HepG2 (cell line): ENCODE measurements at regions not wholly inside any gene's neighbourhood (a gene's known extent, or its start where the extent isn't known, plus 50 kb on each side); places are given as distances from the start of the nearest gene placed in this dataset.

Experiments
- ATAC-seq: fragments of 200-7000 bp; cut with Tn5 transposase; 3 replicates; pipeline ENCODE4 v1.9.1; 2020; ENCODE audit warnings: mild to moderate bottlenecking, moderate library complexity
- BruUV-seq: library from RNA; stranded (reverse); fragments of 400-500 nt; replicated peaks from 2 replicates; lab custom pipeline; 2021; lab: Mats Ljungman, UMichigan
- CTCF ChIA-PET: fragments of 300-600 bp; formaldehyde crosslinking; extraction: SDS; loops from one replicate; lab custom pipeline; 2021; ENCODE audit warnings: low total read pairs, inconsistent platforms, low intra/inter-chr PET ratio; lab: Yijun Ruan, JAX
- POLR2A ChIA-PET: fragments of 350-600 bp; sonication (Branson Sonifier 250); formaldehyde crosslinking; loops from one replicate; lab custom pipeline; 2020; ENCODE audit warnings: antibody characterized with exemption, inconsistent platforms; lab: Yijun Ruan, JAX
- DNase-seq: peaks from one replicate; pipeline ENCODE4 v3.0.0-alpha.2; 2015; ENCODE audit warnings: low spot score
- FAIRE-seq: peaks from 3 replicates; lab custom pipeline; 2011; peaks lifted over from hg19 to GRCh38; lab: Jason Lieb, UNC
- H2AFZ ChIP-seq: one replicate; pipeline ENCODE4 v1.6.1; 2011; ENCODE audit warnings: low read length, inconsistent platforms
- H3K27ac ChIP-seq: fragments of 300-600 bp; 3 replicates; pipeline ENCODE4 v1.8.0; 2011; ENCODE audit warnings: mixed run types, mild to moderate bottlenecking, mixed read lengths, low read length, inconsistent platforms; ENCODE audit not compliant: insufficient read depth; ENCODE audit errors: extremely low read length
- H3K27me3 ChIP-seq, 2 experiments: fragments of 200-600 bp in 1 of 2; 2 replicates in 1 of 2; 3 replicates in 1 of 2; pipeline versions ENCODE4 v1.6.0 to v1.8.0; 2011; ENCODE audit warnings: low read length in 2 of 2, mild to moderate bottlenecking in 2 of 2, moderate library complexity in 2 of 2, inconsistent platforms in 1 of 2; ENCODE audit not compliant: insufficient read depth in 2 of 2, control insufficient read depth in 1 of 2
- H3K36me3 ChIP-seq, 2 experiments: fragments of 200-600 bp in 1 of 2; replicated peaks in 1 of 2; 2 replicates in 1 of 2; 3 replicates in 1 of 2; pipeline versions ENCODE4 v1.5.1 to v1.8.0; 2011; ENCODE audit warnings: low read length in 2 of 2, inconsistent platforms in 1 of 2; ENCODE audit not compliant: insufficient read depth in 2 of 2, control insufficient read depth in 1 of 2
- H3K4me1 ChIP-seq: 2 replicates; pipeline ENCODE4 v1.5.1; 2012; ENCODE audit warnings: low read length, inconsistent platforms; ENCODE audit not compliant: insufficient read depth
- H3K4me2 ChIP-seq: 2 replicates; pipeline ENCODE4 v1.6.0; 2011; ENCODE audit warnings: low read depth, low read length, inconsistent platforms
- H3K4me3 ChIP-seq, 3 experiments: fragments of 200-600 bp in 1 of 3; sonication (generic), shearing (Covaris generic) in 1 of 3; replicated peaks in 1 of 3; 2 replicates each; pipeline ENCODE4 v1.5.1; 2011 to 2016; ENCODE audit warnings: low read length in 3 of 3, inconsistent platforms in 2 of 3, low read depth in 2 of 3, mild to moderate bottlenecking in 2 of 3, control low read depth in 1 of 3, mixed read lengths in 1 of 3; ENCODE audit not compliant: insufficient read depth in 1 of 3
- H3K79me2 ChIP-seq: one replicate; pipeline ENCODE4 v1.6.1; 2011; ENCODE audit warnings: low read length, inconsistent platforms; ENCODE audit not compliant: insufficient read depth
- H3K9ac ChIP-seq: 2 replicates; pipeline ENCODE4 v1.6.0; 2011; ENCODE audit warnings: mild to moderate bottlenecking, low read depth, low read length, inconsistent platforms; ENCODE audit not compliant: insufficient read depth
- H3K9me3 ChIP-seq: 2 replicates; pipeline ENCODE4 v1.5.1; 2012; ENCODE audit warnings: mild to moderate bottlenecking, low read length
- H4K20me1 ChIP-seq: 2 replicates; pipeline ENCODE4 v1.6.0; 2011; ENCODE audit warnings: inconsistent platforms, mild to moderate bottlenecking, low read length, moderate library complexity; ENCODE audit not compliant: insufficient read depth
- ELF4 ChIP-seq: sonication (generic); formaldehyde crosslinking; IDR thresholded peaks from 2 replicates; pipeline ENCODE4 v1.5.0; 2020; ENCODE audit warnings: missing genetic modification reagents, mild to moderate bottlenecking, moderate library complexity, borderline replicate concordance
- HHEX ChIP-seq: IDR thresholded peaks from 2 replicates; pipeline ENCODE4 v1.6.1; 2016; ENCODE audit warnings: control low read depth
- IKZF1 ChIP-seq: fragments of 450-650 bp; IDR thresholded peaks from 2 replicates; pipeline ENCODE4 v1.7.1; 2016
- KLF12 ChIP-seq: sonication (generic); formaldehyde crosslinking; IDR thresholded peaks from 2 replicates; pipeline ENCODE4 v1.4.0; 2020; ENCODE audit warnings: missing genetic modification reagents, borderline replicate concordance
- MYC ChIP-seq: sonication (generic); formaldehyde crosslinking; IDR thresholded peaks from 2 replicates; pipeline ENCODE4 v1.9.0; 2021; ENCODE audit warnings: missing genetic modification reagents, borderline replicate concordance
- NFATC3 ChIP-seq: sonication (generic); formaldehyde crosslinking; IDR thresholded peaks from 2 replicates; pipeline ENCODE4 v1.5.1; 2020; ENCODE audit warnings: mild to moderate bottlenecking, missing genetic modification reagents
- PCBP2 ChIP-seq: fragments of 200-400 bp; formaldehyde crosslinking; optimal IDR thresholded peaks from 2 replicates; pipeline ENCODE3; 2018; ENCODE audit warnings: low read length, low read depth; ENCODE audit not compliant: poor library complexity, severe bottlenecking
- RBAK ChIP-seq: sonication (generic); formaldehyde crosslinking; IDR thresholded peaks from 2 replicates; pipeline ENCODE4 v1.5.1; 2020; ENCODE audit warnings: mild to moderate bottlenecking, missing genetic modification reagents
- REL ChIP-seq: sonication (generic); formaldehyde crosslinking; conservative IDR thresholded peaks from 2 replicates; pipeline ENCODE4 v1.8.0; 2022; ENCODE audit warnings: mild to moderate bottlenecking, missing genetic modification reagents, moderate library complexity
- RFXAP ChIP-seq: sonication (generic); formaldehyde crosslinking; IDR thresholded peaks from 2 replicates; pipeline ENCODE4 v1.4.0; 2020; ENCODE audit warnings: missing genetic modification reagents, borderline replicate concordance
- TBX3 ChIP-seq: fragments of 450-650 bp; IDR thresholded peaks from 2 replicates; pipeline ENCODE4 v1.6.1; 2017; ENCODE audit warnings: antibody characterized with exemption, mild to moderate bottlenecking, inconsistent platforms, borderline replicate concordance
- ZNF607 ChIP-seq: sonication (generic); formaldehyde crosslinking; IDR thresholded peaks from 2 replicates; pipeline ENCODE4 v1.5.1; 2020; ENCODE audit warnings: missing genetic modification reagents, mild to moderate bottlenecking, borderline replicate concordance
- ZSCAN20 ChIP-seq: sonication (generic); formaldehyde crosslinking; IDR thresholded peaks from 2 replicates; pipeline ENCODE4 v1.4.0; 2020; ENCODE audit warnings: missing genetic modification reagents, mild to moderate bottlenecking, borderline replicate concordance
- ZSCAN30 ChIP-seq: sonication (generic); formaldehyde crosslinking; IDR thresholded peaks from 2 replicates; pipeline ENCODE4 v1.5.0; 2020; ENCODE audit warnings: mild to moderate bottlenecking, missing genetic modification reagents
- WGBS: methylation state at CpG from one replicate; pipeline ENCODE4 v1.1.6; 2017; ENCODE audit warnings: low lambda C conversion rate; 5-methylcytosine and 5-hydroxymethylcytosine counted together
- in situ Hi-C: cut with HindIII; loops from 2 replicates; pipeline ENCODE4 v1.10.0; 2017; ENCODE audit warnings: low pct_unique_long_range_greater_than_20kb; ENCODE audit not compliant: extremely low pct_ligation_motif_present
- intact Hi-C: fragments of 100-400 bp; cut with micrococcal nuclease; formaldehyde crosslinking; loops from one replicate; pipeline ENCODE4 v1.10.0; 2022; ENCODE audit not compliant: unreplicated experiment
- TF ChIP-seq, protein P1 (sequence below): sonication (generic); formaldehyde crosslinking; IDR thresholded peaks from 2 replicates; pipeline ENCODE4 v1.5.1; 2020; ENCODE audit warnings: missing genetic modification reagents, mild to moderate bottlenecking, borderline replicate concordance
- TF ChIP-seq, protein P2 (sequence below): IDR thresholded peaks from 2 replicates; pipeline ENCODE4 v1.6.1; 2016; ENCODE audit warnings: low read depth, borderline replicate concordance
- TF ChIP-seq, protein P3 (sequence below): sonication (generic); formaldehyde crosslinking; IDR thresholded peaks from 2 replicates; pipeline ENCODE4 v1.4.0; 2020; ENCODE audit warnings: missing genetic modification reagents

DNA sequence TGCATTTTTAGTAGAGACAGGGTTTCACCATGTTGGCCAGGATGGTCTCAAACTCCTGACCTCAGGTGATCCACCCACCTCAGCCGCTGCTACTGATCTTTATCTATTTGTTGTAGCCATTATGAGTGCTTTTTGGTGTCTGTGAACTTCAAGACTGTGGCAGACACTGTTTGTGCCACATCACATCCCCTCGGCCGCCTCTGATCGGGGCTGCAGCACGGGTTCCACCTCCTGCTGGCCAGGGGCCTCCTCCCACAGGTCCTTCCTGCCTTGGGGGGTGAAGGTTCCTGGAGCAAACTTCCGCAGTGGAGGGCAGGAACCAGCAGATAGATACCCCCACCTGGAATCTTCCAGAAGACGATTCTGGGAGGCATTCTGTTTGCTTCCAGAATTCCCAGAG is 98.5 kb downstream of the C9orf50 start:
- H2AFZ ChIP-seq: no peak overlapping the region
- peak overlapping the region; percentile 7; the same call in 1 of the 2 replicates for H3K4me2 ChIP-seq
- peaks cover 18% of the 10 kb centered on the region for H3K4me1 ChIP-seq
- intact Hi-C loops: no loop called here
- no peaks in the 10 kb centered on the region for H3K79me2 ChIP-seq
- H3K27ac ChIP-seq: no peak overlapping the region
- H3K4me3 ChIP-seq: no peak overlapping the region
- CTCF ChIA-PET: no interaction called here
- TF ChIP-seq NFATC3 (no peak), RFXAP (CRISPR knock-in tag) (no peak), ZNF607 (CRISPR knock-in tag) (no peak), PCBP2 (no peak), ZSCAN30 (CRISPR knock-in tag) (no peak), TBX3 (no peak), KLF12 (CRISPR knock-in tag) (no peak), HHEX (CRISPR knock-in tag) (no peak), ZSCAN20 (no peak), REL (CRISPR knock-in tag) (no peak), ELF4 (CRISPR knock-in tag) (no peak), MYC (CRISPR knock-in tag) (no peak), IKZF1 (no peak), RBAK (CRISPR knock-in tag) (no peak)
- TF ChIP-seq, protein P1, sequence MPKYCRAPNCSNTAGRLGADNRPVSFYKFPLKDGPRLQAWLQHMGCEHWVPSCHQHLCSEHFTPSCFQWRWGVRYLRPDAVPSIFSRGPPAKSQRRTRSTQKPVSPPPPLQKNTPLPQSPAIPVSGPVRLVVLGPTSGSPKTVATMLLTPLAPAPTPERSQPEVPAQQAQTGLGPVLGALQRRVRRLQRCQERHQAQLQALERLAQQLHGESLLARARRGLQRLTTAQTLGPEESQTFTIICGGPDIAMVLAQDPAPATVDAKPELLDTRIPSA (CRISPR knock-in tag): no peak
- TF ChIP-seq, protein P2, sequence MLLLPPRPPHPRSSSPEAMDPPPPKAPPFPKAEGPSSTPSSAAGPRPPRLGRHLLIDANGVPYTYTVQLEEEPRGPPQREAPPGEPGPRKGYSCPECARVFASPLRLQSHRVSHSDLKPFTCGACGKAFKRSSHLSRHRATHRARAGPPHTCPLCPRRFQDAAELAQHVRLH (CRISPR knock-in tag): no peak
- TF ChIP-seq, protein P3, sequence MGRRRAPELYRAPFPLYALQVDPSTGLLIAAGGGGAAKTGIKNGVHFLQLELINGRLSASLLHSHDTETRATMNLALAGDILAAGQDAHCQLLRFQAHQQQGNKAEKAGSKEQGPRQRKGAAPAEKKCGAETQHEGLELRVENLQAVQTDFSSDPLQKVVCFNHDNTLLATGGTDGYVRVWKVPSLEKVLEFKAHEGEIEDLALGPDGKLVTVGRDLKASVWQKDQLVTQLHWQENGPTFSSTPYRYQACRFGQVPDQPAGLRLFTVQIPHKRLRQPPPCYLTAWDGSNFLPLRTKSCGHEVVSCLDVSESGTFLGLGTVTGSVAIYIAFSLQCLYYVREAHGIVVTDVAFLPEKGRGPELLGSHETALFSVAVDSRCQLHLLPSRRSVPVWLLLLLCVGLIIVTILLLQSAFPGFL (CRISPR knock-in tag): no peak
- DNase-seq (no peak), FAIRE-seq (no peak), ATAC-seq (no peak)
- H3K9ac ChIP-seq: no peak overlapping the region
- H3K36me3 ChIP-seq: no peaks in the 10 kb centered on the region
- H3K9me3 ChIP-seq: peaks cover under 1% of the 10 kb centered on the region; the same call in 1 of the 2 replicates
- in situ Hi-C loops: no loop called here
- H4K20me1 ChIP-seq: no peaks in the 10 kb centered on the region
- no TSS peak for BruUV-seq
- POLR2A ChIA-PET: no interaction called here
- WGBS: 23% methylated on average over 5 of the region's 7 CpGs
- peaks cover 2 to 21% of the 10 kb centered on the region in 2 experiments; a peak in 2 of 5 replicates for H3K27me3 ChIP-seq
